Urinary bladder (tissue), 3 donors: ENCODE measurements at regions not wholly inside any gene's neighbourhood (a gene's known extent, or its start where the extent isn't known, plus 50 kb on each side); places are given as distances from the start of the nearest gene placed in this dataset.
A peak's percentile ranks its signal among the peaks of the same experiment; 100 is the strongest.
"Not testable (repeated sequence)": the region's sequence is repeated elsewhere in the genome, so short reads cannot be mapped to it uniquely, and the experiment has no call there.

ENCODE experiments used
- DNase-seq: peaks from one replicate; pipeline ENCODE4 v3.0.0-alpha.2; 2015; ENCODE audit errors: extremely low spot score
- H3K27ac ChIP-seq: one replicate; pipeline ENCODE4 v1.5.1; 2013; ENCODE audit warnings: low read depth, mild to moderate bottlenecking, moderate library complexity
- H3K36me3 ChIP-seq: one replicate; pipeline ENCODE4 v1.6.1; 2013; ENCODE audit warnings: mild to moderate bottlenecking, moderate library complexity; ENCODE audit not compliant: insufficient read depth
- H3K4me1 ChIP-seq: one replicate; pipeline ENCODE4 v1.6.1; 2013; ENCODE audit warnings: mild to moderate bottlenecking, moderate library complexity; ENCODE audit not compliant: insufficient read depth
- H3K4me3 ChIP-seq: one replicate; pipeline ENCODE4 v1.5.1; 2013; ENCODE audit warnings: low read depth, low read length
- WGBS: extraction: QIAGEN DNeasy Blood & Tissue Kit; methylation state at CpG from one replicate; pipeline ENCODE4 v1.1.7; 2013; 5-methylcytosine and 5-hydroxymethylcytosine counted together
- donor health status: healthy with polysubstance abuse.
- donor health status: healthy.

GRCh38 chr12:74728006-74728405 is 190.4 kb downstream of the ATXN7L3B start:
- H3K36me3 ChIP-seq = no peaks in the 10 kb centered on the region
- H3K4me1 ChIP-seq = no peaks in the 10 kb centered on the region
- DNase-seq = no peak
- H3K27ac ChIP-seq = no peak overlapping the region
- no peak overlapping the region for H3K4me3 ChIP-seq

- DNase-seq = no peak
- WGBS = 30% methylated on average over 5 of the region's 5 CpGs
- H3K4me3 ChIP-seq = no peak overlapping the region
- H3K4me1 ChIP-seq = no peaks in the 10 kb centered on the region
- H3K27ac ChIP-seq = no peak overlapping the region
- H3K36me3 ChIP-seq = no peaks in the 10 kb centered on the region
Measured at GRCh38 chr12:74732164-74732784, 194.6 kb downstream of the ATXN7L3B start.

- no peak overlapping the region for H3K4me3 ChIP-seq
- 40% methylated on average over 5 of the region's 5 CpGs for WGBS
- H3K27ac ChIP-seq = no peak overlapping the region
- DNase-seq = no peak
- no peaks in the 10 kb centered on the region for H3K36me3 ChIP-seq
- H3K4me1 ChIP-seq = no peaks in the 10 kb centered on the region
Measured at GRCh38 chr12:74732826-74733225, 195.2 kb downstream of the ATXN7L3B start.

- 79% methylated on average over 4 of the region's 4 CpGs for WGBS
- no peaks in the 10 kb centered on the region for H3K36me3 ChIP-seq
- no peak overlapping the region for H3K4me3 ChIP-seq
- DNase-seq = no peak
- no peaks in the 10 kb centered on the region for H3K4me1 ChIP-seq
- H3K27ac ChIP-seq = no peak overlapping the region
Measured at GRCh38 chr12:74741112-74741511, 203.5 kb downstream of the ATXN7L3B start.

- peak; percentile 15 for DNase-seq
- H3K27ac ChIP-seq = no peak overlapping the region
- H3K36me3 ChIP-seq = no peaks in the 10 kb centered on the region
- no peak overlapping the region for H3K4me3 ChIP-seq
- H3K4me1 ChIP-seq = no peaks in the 10 kb centered on the region
Measured at GRCh38 chr12:74747305-74747704, 209.7 kb downstream of the ATXN7L3B start.

GRCh38 chr12:74751441-74751840 is 213.8 kb downstream of the ATXN7L3B start:
- WGBS = 52% methylated on average over 1 of the region's 1 CpG
- H3K4me3 ChIP-seq = no peak overlapping the region

GRCh38 chr12:74752215-74752614 is 214.6 kb downstream of the ATXN7L3B start:
- WGBS = 59% methylated on average over 3 of the region's 3 CpGs
- Histone ChIP-seq H3K4me3 (no peak overlapping the region), H3K27ac (no peak overlapping the region), H3K36me3 (no peaks in the 10 kb centered on the region), H3K4me1 (no peaks in the 10 kb centered on the region)
- no peak for DNase-seq

More at GRCh38 chr12:74751441-74751840, 213.8 kb downstream of the ATXN7L3B start:
- no peaks in the 10 kb centered on the region for H3K36me3 ChIP-seq
- DNase-seq = no peak
- no peak overlapping the region for H3K27ac ChIP-seq
- no peaks in the 10 kb centered on the region for H3K4me1 ChIP-seq

GRCh38 chr12:74770552-74770951 is 232.9 kb downstream of the ATXN7L3B start:
- no peak for DNase-seq
- H3K27ac ChIP-seq = no peak overlapping the region
- H3K36me3 ChIP-seq = no peaks in the 10 kb centered on the region
- H3K4me1 ChIP-seq = no peaks in the 10 kb centered on the region
- H3K4me3 ChIP-seq = no peak overlapping the region

- 92% methylated on average over 1 of the region's 1 CpG for WGBS
- Histone ChIP-seq H3K36me3 (no peaks in the 10 kb centered on the region), H3K4me1 (no peaks in the 10 kb centered on the region)
Measured at GRCh38 chr12:74775276-74775675, 237.6 kb downstream of the ATXN7L3B start.

GRCh38 chr12:74776378-74776777 is 238.7 kb downstream of the ATXN7L3B start:
- Histone ChIP-seq H3K36me3 (no peaks in the 10 kb centered on the region), H3K4me3 (no peak overlapping the region), H3K4me1 (no peaks in the 10 kb centered on the region), H3K27ac (no peak overlapping the region)
- no peak for DNase-seq
- WGBS = 91% methylated on average over 7 of the region's 7 CpGs

More at GRCh38 chr12:74775276-74775675, 237.6 kb downstream of the ATXN7L3B start:
- DNase-seq = no peak
- Histone ChIP-seq H3K4me3 (no peak overlapping the region), H3K27ac (no peak overlapping the region)

GRCh38 chr12:74780182-74780849 is 242.7 kb downstream of the ATXN7L3B start:
- WGBS = 66% methylated on average over 2 of the region's 2 CpGs
- Histone ChIP-seq H3K4me1 (no peaks in the 10 kb centered on the region), H3K27ac (no peak overlapping the region), H3K4me3 (no peak overlapping the region), H3K36me3 (no peaks in the 10 kb centered on the region)
- DNase-seq = no peak

- 28% methylated on average over 1 of the region's 1 CpG for WGBS
Measured at GRCh38 chr12:74780850-74781241, 243.2 kb downstream of the ATXN7L3B start.

GRCh38 chr12:74781991-74782485 is 244.4 kb downstream of the ATXN7L3B start:
- WGBS = 75% methylated on average over 1 of the region's 1 CpG
- Histone ChIP-seq H3K36me3 (no peaks in the 10 kb centered on the region), H3K27ac (no peak overlapping the region), H3K4me3 (no peak overlapping the region), H3K4me1 (no peaks in the 10 kb centered on the region)
- no peak for DNase-seq

More at GRCh38 chr12:74780850-74781241, 243.2 kb downstream of the ATXN7L3B start:
- not testable (repeated sequence) for H3K4me1 ChIP-seq, DNase-seq, H3K4me3 ChIP-seq, H3K27ac ChIP-seq, H3K36me3 ChIP-seq

- Histone ChIP-seq H3K4me1 (no peaks in the 10 kb centered on the region), H3K4me3 (no peak overlapping the region), H3K27ac (no peak overlapping the region), H3K36me3 (no peaks in the 10 kb centered on the region)
- DNase-seq = no peak
- 83% methylated on average over 6 of the region's 6 CpGs for WGBS
Measured at GRCh38 chr12:74790931-74791330, 253.3 kb downstream of the ATXN7L3B start.
